Trophoblast cell (in vitro differentiated cells and primary cell): ENCODE measurements at regions not wholly inside any gene's neighbourhood (a gene's known extent, or its start where the extent isn't known, plus 50 kb on each side); places are given as distances from the start of the nearest gene placed in this dataset.

Experiments used
- DNase-seq, 2 donors: peaks; one replicate each; pipeline ENCODE4 v3.0.0-alpha.2; 2016
- H2AFZ ChIP-seq: 2 replicates; pipeline ENCODE4 v1.6.1; 2013; ENCODE audit warnings: low read length, moderate library complexity, mild to moderate bottlenecking; ENCODE audit not compliant: insufficient read depth, poor library complexity
- H2AK5ac ChIP-seq: 2 replicates; pipeline ENCODE4 v1.6.1; 2013; ENCODE audit warnings: mild to moderate bottlenecking, low read length
- H2BK120ac ChIP-seq: 2 replicates; pipeline ENCODE4 v1.6.1; 2013; ENCODE audit warnings: low read length, mild to moderate bottlenecking, moderate library complexity; ENCODE audit not compliant: insufficient read depth, poor library complexity
- H2BK12ac ChIP-seq: 2 replicates; pipeline ENCODE4 v1.6.1; 2013; ENCODE audit warnings: mild to moderate bottlenecking, low read length, moderate library complexity
- H2BK5ac ChIP-seq: 2 replicates; pipeline ENCODE4 v1.6.1; 2013; ENCODE audit warnings: low read length, low read depth, moderate library complexity, mild to moderate bottlenecking; ENCODE audit not compliant: poor library complexity
- H3K14ac ChIP-seq: 2 replicates; pipeline ENCODE4 v1.6.1; 2013; ENCODE audit warnings: mild to moderate bottlenecking, low read length
- H3K18ac ChIP-seq: 2 replicates; pipeline ENCODE4 v1.6.1; 2013; ENCODE audit warnings: mild to moderate bottlenecking, low read length
- H3K23ac ChIP-seq: 2 replicates; pipeline ENCODE4 v1.6.1; 2013; ENCODE audit warnings: low read length
- H3K27ac ChIP-seq: 2 replicates; pipeline ENCODE4 v1.5.1; 2013; ENCODE audit warnings: low read depth, mild to moderate bottlenecking, inconsistent platforms, low read length, moderate library complexity
- H3K27me3 ChIP-seq: 2 replicates; pipeline ENCODE4 v1.6.1; 2013; ENCODE audit warnings: inconsistent platforms, mild to moderate bottlenecking, low read length, moderate library complexity; ENCODE audit not compliant: insufficient read depth
- H3K36me3 ChIP-seq, 2 experiments: 1 replicate in 1 of 2; 2 replicates in 1 of 2; pipeline ENCODE4 v1.6.1; 2013; ENCODE audit warnings: low read length in 2 of 2, mild to moderate bottlenecking in 2 of 2, moderate library complexity in 1 of 2; ENCODE audit not compliant: insufficient read depth in 2 of 2, control insufficient read depth in 1 of 2
- H3K4ac ChIP-seq: 2 replicates; pipeline ENCODE4 v1.6.1; 2013; ENCODE audit warnings: low read depth, mild to moderate bottlenecking, low read length, moderate library complexity
- H3K4me1 ChIP-seq, 2 experiments: 1 replicate in 1 of 2; 2 replicates in 1 of 2; pipeline ENCODE4 v1.6.1; 2013; ENCODE audit warnings: low read length in 2 of 2, mild to moderate bottlenecking in 2 of 2, moderate library complexity in 1 of 2; ENCODE audit not compliant: insufficient read depth in 2 of 2, control insufficient read depth in 1 of 2
- H3K4me2 ChIP-seq: 2 replicates; pipeline ENCODE4 v1.6.1; 2013; ENCODE audit warnings: inconsistent platforms, mild to moderate bottlenecking, low read length, moderate library complexity
- H3K4me3 ChIP-seq: 2 replicates; pipeline ENCODE4 v1.5.1; 2013; ENCODE audit warnings: mild to moderate bottlenecking, low read depth, low read length, inconsistent platforms
- H3K79me1 ChIP-seq: one replicate; pipeline ENCODE4 v1.6.1; 2013; ENCODE audit warnings: low read length
- H3K79me2 ChIP-seq: 2 replicates; pipeline ENCODE4 v1.6.1; 2013; ENCODE audit warnings: low read length, mild to moderate bottlenecking; ENCODE audit not compliant: control insufficient read depth, insufficient read depth, poor library complexity
- H3K9ac ChIP-seq: 2 replicates; pipeline ENCODE4 v1.6.1; 2013; ENCODE audit warnings: mild to moderate bottlenecking, low read length
- H3K9me3 ChIP-seq: 2 replicates; pipeline ENCODE4 v1.6.1; 2013; ENCODE audit warnings: low read depth, mild to moderate bottlenecking, control low read depth, inconsistent platforms, low read length; ENCODE audit not compliant: insufficient read depth
- H4K12ac ChIP-seq: 2 replicates; pipeline ENCODE4 v1.6.1; 2013; ENCODE audit warnings: low read depth, mild to moderate bottlenecking, low read length, moderate library complexity
- H4K8ac ChIP-seq: 2 replicates; pipeline ENCODE4 v1.6.1; 2013; ENCODE audit warnings: low read depth, mild to moderate bottlenecking, low read length, moderate library complexity
- H4K91ac ChIP-seq: one replicate; pipeline ENCODE4 v1.6.1; 2013; ENCODE audit warnings: low read depth, mild to moderate bottlenecking, low read length, moderate library complexity
- WGBS: extraction: QIAGEN DNeasy Blood & Tissue Kit; methylation state at CpG from one replicate; pipeline ENCODE4 v1.1.7; 2013; ENCODE audit warnings: missing lambda C conversion rate; ENCODE audit not compliant: insufficient read length, insufficient coverage; ENCODE audit errors: extremely low coverage; 5-methylcytosine and 5-hydroxymethylcytosine counted together

GRCh38 chr2:18066066-18066465 is 187.6 kb downstream of the KCNS3 start:
- no peaks in the 10 kb centered on the region for H3K27me3 ChIP-seq
- H4K91ac ChIP-seq, result no peak overlapping the region

GRCh38 chr2:18065249-18065648 is 186.8 kb downstream of the KCNS3 start:
- no peaks in the 10 kb centered on the region for H3K4me1 ChIP-seq
- no CpG with 5 or more reads among the region's 1 CpG for WGBS
- no peak overlapping the region for H3K23ac ChIP-seq

More at GRCh38 chr2:18066066-18066465, 187.6 kb downstream of the KCNS3 start:
- no peak overlapping the region for H4K12ac ChIP-seq
- H2BK12ac ChIP-seq, result no peak overlapping the region
- H2AFZ ChIP-seq, result no peak overlapping the region
- H3K27ac ChIP-seq, result no peak overlapping the region
- no peak overlapping the region for H3K9ac ChIP-seq
- H3K79me1 ChIP-seq, result no peaks in the 10 kb centered on the region
- no peak overlapping the region for H4K8ac ChIP-seq
- no peak overlapping the region for H2BK5ac ChIP-seq
- no peak for DNase-seq
- H2AK5ac ChIP-seq, result no peak overlapping the region
- no peak overlapping the region for H3K18ac ChIP-seq
- no peak overlapping the region for H3K23ac ChIP-seq
- H3K4me1 ChIP-seq, result no peaks in the 10 kb centered on the region
- no peak overlapping the region for H3K4me2 ChIP-seq
- H3K36me3 ChIP-seq, result no peaks in the 10 kb centered on the region
- H3K14ac ChIP-seq, result no peak overlapping the region
- no peak overlapping the region for H3K4ac ChIP-seq
- no CpG with 5 or more reads among the region's 5 CpGs for WGBS
- no peak overlapping the region for H2BK120ac ChIP-seq
- H3K79me2 ChIP-seq, result no peaks in the 10 kb centered on the region
- no peak overlapping the region for H3K4me3 ChIP-seq
- H3K9me3 ChIP-seq, result no peaks in the 10 kb centered on the region

GRCh38 chr2:18063826-18064470 is 185.5 kb downstream of the KCNS3 start:
- H3K9ac ChIP-seq, result no peak overlapping the region
- no peak overlapping the region for H2AK5ac ChIP-seq
- H3K18ac ChIP-seq, result no peak overlapping the region
- H2AFZ ChIP-seq, result no peak overlapping the region
- no peak overlapping the region for H4K8ac ChIP-seq
- H3K4me3 ChIP-seq, result no peak overlapping the region
- no peak overlapping the region for H2BK12ac ChIP-seq
- H3K4me1 ChIP-seq, result no peaks in the 10 kb centered on the region
- H3K4me2 ChIP-seq, result no peak overlapping the region
- no peaks in the 10 kb centered on the region for H3K36me3 ChIP-seq
- no peak overlapping the region for H3K23ac ChIP-seq
- H3K79me1 ChIP-seq, result no peaks in the 10 kb centered on the region
- H2BK5ac ChIP-seq, result no peak overlapping the region
- H2BK120ac ChIP-seq, result no peak overlapping the region
- H3K14ac ChIP-seq, result no peak overlapping the region
- no peak overlapping the region for H4K91ac ChIP-seq
- no peak for DNase-seq
- no CpG with 5 or more reads among the region's 4 CpGs for WGBS
- H3K79me2 ChIP-seq, result no peaks in the 10 kb centered on the region
- no peak overlapping the region for H3K27ac ChIP-seq
- no peak overlapping the region for H3K4ac ChIP-seq
- no peaks in the 10 kb centered on the region for H3K27me3 ChIP-seq
- H4K12ac ChIP-seq, result no peak overlapping the region
- no peaks in the 10 kb centered on the region for H3K9me3 ChIP-seq

More at GRCh38 chr2:18065249-18065648, 186.8 kb downstream of the KCNS3 start:
- Histone ChIP-seq H3K36me3 (no peaks in the 10 kb centered on the region), H2BK120ac (no peak overlapping the region), H2AFZ (no peak overlapping the region), H3K4me3 (no peak overlapping the region), H3K79me1 (no peaks in the 10 kb centered on the region), H2BK5ac (no peak overlapping the region), H3K18ac (no peak overlapping the region), H4K12ac (no peak overlapping the region), H3K4ac (no peak overlapping the region), H3K27me3 (no peaks in the 10 kb centered on the region), H3K14ac (no peak overlapping the region), H3K79me2 (no peaks in the 10 kb centered on the region), H3K9me3 (no peaks in the 10 kb centered on the region), H3K9ac (no peak overlapping the region), H4K8ac (no peak overlapping the region), H2BK12ac (no peak overlapping the region), H3K4me2 (no peak overlapping the region), H2AK5ac (no peak overlapping the region), H4K91ac (no peak overlapping the region), H3K27ac (no peak overlapping the region)
- no peak for DNase-seq

GRCh38 chr2:18062892-18063291 is 184.4 kb downstream of the KCNS3 start:
- Histone ChIP-seq H3K23ac (no peak overlapping the region), H3K36me3 (no peaks in the 10 kb centered on the region), H3K79me2 (no peaks in the 10 kb centered on the region), H2BK120ac (no peak overlapping the region), H2AK5ac (no peak overlapping the region), H2AFZ (no peak overlapping the region), H3K18ac (no peak overlapping the region), H2BK5ac (no peak overlapping the region), H3K4me3 (no peak overlapping the region), H3K4me1 (no peaks in the 10 kb centered on the region), H3K4ac (no peak overlapping the region), H3K27ac (no peak overlapping the region), H3K14ac (no peak overlapping the region), H4K12ac (no peak overlapping the region), H4K91ac (no peak overlapping the region), H3K27me3 (no peaks in the 10 kb centered on the region), H3K9ac (no peak overlapping the region), H3K79me1 (no peaks in the 10 kb centered on the region), H3K4me2 (no peak overlapping the region), H3K9me3 (no peaks in the 10 kb centered on the region), H2BK12ac (no peak overlapping the region), H4K8ac (no peak overlapping the region)
- WGBS, result no CpG with 5 or more reads among the region's 5 CpGs
- DNase-seq, result no peak
